GM10266 (cell line): ENCODE measurements at regions not wholly inside any gene's neighbourhood (a gene's known extent, or its start where the extent isn't known, plus 50 kb on each side); places are given as distances from the start of the nearest gene placed in this dataset.

Source experiments
- DNase-seq: peaks from one replicate; pipeline ENCODE4 v3.0.0; 2012; ENCODE audit errors: extremely low spot score
- TF ChIP-seq, protein P1 (sequence below): IDR thresholded peaks from 2 replicates; pipeline ENCODE4 v1.5.1; 2012; ENCODE audit warnings: mild to moderate bottlenecking, low read depth; ENCODE audit not compliant: control insufficient read depth, insufficient read depth; ENCODE audit errors: missing control alignments

DNA sequence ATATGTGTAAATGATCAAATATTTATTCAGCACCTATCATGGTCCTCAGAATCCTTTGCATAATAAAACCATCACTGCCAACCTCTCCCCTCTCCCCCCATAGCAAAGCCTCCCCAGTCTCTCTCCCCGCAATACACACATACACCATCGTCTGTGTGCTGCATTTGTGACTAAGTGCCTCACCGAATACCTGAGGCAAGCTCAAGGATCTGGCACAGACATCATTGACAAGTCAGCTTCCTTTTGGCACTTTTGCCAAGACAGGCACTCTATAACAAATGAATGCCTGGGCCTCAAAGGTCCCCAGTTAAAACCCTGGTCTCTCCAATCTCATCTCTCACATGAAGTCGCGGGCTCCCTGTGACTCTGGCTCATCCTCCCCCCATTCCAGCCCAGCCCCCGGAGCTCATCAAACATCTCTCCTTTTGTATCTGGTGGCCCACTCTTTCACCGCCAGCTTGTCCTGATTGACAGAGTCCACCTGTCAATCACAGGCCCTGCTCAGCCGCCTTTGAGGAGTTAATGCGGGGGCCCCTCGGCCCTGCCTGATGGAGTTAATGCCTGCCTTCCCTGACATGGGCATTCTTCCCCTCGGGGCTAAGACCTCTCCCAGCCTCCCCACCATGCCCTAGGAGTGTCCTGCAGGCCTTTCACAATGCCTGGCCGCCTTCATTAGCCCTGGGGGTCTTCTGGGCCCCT, 135.8 kb upstream of the ATP6AP2 start:
- TF ChIP-seq, protein P1, sequence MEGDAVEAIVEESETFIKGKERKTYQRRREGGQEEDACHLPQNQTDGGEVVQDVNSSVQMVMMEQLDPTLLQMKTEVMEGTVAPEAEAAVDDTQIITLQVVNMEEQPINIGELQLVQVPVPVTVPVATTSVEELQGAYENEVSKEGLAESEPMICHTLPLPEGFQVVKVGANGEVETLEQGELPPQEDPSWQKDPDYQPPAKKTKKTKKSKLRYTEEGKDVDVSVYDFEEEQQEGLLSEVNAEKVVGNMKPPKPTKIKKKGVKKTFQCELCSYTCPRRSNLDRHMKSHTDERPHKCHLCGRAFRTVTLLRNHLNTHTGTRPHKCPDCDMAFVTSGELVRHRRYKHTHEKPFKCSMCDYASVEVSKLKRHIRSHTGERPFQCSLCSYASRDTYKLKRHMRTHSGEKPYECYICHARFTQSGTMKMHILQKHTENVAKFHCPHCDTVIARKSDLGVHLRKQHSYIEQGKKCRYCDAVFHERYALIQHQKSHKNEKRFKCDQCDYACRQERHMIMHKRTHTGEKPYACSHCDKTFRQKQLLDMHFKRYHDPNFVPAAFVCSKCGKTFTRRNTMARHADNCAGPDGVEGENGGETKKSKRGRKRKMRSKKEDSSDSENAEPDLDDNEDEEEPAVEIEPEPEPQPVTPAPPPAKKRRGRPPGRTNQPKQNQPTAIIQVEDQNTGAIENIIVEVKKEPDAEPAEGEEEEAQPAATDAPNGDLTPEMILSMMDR: no peak
- no peak for DNase-seq

DNA sequence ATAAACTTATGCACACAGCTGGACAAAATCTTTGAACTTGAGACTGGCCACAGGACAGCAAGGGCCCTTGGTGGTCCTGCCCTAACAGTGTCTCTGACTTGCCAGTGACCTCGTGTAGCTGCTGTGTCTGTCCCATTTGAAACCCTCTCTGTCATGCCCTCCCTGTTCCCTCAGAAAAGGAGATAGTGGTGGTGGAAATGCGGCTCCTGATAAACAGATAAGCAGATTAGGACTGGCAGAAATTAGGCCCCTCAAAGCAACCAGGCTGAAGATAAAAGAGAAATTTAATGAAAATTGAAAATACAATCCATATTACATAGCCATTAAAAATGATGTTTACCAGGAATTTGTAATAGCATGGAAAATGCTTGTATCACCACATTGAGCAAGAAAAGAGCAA, 136.6 kb upstream of the ATP6AP2 start:
- TF ChIP-seq, protein P1: no peak
- DNase-seq: no peak

DNA sequence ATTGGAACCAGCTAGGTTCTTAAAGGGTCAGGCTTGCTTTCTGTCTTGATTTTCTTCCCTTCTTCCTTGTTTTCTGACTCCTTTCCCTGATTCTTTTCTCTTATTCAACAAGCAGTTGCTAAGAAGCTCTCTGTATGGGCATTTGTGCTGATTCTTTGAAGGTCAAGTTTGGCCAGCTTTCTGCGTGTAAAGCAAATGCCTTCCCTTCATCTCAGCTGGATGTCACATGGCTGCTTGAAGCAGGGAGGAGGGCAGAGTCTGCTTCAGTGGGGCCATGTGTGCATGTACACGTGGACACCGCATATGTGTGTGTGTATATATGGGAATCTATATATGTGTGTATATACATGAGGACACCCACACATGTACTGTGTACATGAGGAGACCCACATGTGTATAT, 139.9 kb upstream of the ATP6AP2 start:
- TF ChIP-seq, protein P1: no peak
- DNase-seq: no peak

DNA sequence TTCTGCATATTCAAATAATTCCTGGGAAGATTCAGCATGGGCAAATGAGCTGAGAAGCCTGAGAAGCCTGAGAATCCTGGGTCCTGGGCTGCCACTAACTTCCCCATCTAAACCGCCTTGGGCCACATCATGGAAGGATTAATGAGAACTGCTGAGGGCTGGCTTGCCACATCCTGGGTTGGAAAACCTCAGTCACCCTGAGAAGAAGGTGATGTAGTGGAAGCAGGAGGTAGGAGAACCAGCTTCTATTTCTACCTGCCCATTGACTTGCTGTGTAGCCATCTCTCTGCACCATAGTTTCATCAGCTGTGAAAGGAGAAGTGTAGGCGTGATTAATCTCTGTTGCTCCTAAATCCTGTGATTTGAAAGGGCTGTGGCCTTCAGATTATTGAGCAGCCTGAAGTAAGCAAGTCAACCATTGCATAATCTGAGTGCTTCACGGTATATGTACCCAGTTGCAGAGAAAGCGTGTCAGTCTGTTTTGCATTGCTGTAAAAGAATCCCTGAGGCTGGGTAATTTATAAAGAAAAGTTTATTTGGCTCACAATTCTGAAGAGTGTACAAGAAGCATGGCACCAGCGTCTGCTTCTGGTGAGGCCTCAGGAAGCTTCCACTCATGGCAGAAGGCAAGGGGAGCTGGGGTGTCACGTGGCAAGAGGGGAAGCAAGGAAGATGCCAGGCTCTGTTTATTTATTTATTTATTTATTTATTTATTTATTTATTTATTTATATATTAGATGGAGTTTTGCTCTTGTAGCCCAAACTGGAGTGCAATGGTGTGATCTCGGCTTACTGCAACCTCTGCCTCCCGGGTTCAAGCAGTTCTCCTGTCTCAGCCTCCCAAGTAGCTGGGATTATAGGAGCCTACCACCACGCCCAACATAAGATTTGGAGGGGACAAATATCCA, 140.9 kb upstream of the ATP6AP2 start:
- TF ChIP-seq, protein P1: no peak
- no peak for DNase-seq

DNA sequence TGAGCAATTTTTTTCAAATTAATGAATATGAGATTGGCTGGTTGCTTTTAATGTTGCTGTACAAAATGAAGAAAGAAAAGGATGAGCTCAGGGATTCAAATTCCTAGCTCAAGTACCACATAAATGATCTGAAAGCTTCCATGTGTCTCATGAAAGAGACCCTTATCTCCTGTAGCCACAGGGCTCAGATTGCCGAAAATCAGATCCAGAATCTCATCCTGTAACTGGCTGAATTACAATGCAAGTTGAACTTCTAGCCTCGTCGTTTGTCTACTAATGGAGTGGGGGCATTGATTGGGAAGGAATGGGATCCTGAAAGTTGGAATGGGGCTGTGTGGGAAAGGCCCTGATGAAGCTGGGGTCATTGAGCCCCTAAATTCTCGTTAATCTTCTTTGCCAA, 143.4 kb upstream of the ATP6AP2 start:
- DNase-seq: no peak
- TF ChIP-seq, protein P1: no peak

DNA sequence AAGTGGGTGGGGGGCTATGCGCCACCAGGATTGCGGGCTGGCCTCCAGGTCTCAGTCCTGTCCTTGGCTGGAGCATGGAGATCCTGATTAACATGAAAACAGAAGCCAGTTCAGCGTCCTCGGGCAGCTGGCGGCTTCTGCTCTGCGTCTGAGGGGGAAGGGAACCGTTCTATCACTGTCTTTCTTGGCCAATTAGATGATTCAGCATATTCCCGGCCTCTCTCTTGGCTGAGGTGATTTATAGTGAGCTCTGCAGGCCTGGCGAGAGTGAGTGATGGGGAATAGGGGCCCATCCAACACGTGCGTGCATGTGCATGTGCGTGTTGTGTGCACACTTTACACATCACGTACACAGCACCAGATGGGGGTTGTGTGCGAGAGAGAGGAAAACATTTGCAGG, 145.8 kb upstream of the ATP6AP2 start:
- TF ChIP-seq, protein P1: no peak
- no peak for DNase-seq

DNA sequence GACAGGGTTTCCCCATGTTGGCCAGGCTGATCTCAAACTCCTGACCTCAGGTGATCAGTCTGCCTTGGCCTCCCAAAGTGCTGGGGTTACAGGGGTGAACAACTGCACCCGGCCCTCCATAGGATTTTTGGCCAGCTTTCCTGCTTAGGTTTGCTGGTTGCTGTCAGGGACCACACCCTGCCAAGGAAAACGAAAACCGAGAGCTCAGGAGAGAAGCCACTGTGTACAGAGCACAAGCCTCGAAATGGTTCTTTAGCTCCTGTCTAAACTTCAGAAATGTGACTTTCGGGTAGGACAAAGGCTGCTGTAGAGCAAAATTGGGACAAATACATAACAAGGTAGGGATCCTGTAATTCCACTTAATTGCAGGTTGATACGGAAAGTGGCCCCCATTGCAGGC, 146.3 kb upstream of the ATP6AP2 start:
- no peak for DNase-seq
- TF ChIP-seq, protein P1: no peak
